NCI-H1417 treated with DMSO at 0.1 percent for 48 hours (cell line): ENCODE measurements at regions not wholly inside any gene's neighbourhood (a gene's known extent, or its start where the extent isn't known, plus 50 kb on each side); places are given as distances from the start of the nearest gene placed in this dataset.

Experiments used
- DNase-seq: peaks from one replicate; lab custom pipeline; 2025; lab: John Stamatoyannopoulos, UW

DNA sequence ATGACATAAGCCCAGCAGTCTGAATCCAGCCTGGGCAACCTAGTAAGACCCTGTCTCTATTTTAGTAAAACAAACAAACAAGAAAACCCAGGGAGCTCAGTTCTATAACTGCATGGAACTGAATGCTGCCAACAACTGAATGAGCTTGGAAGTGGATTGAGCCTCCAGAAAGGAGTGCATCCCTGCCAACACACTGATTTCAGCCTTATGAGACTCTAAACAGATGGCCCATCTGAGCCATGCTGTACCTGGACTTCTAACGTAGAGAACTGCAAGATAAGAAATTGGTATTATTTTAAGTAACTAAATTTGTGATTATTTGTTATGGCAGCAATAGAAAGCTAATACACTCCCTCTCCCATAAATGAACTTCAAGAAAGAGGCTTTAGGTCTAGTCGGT, 150.4 kb upstream of the RAI14 start:
- DNase-seq: no peak

DNA sequence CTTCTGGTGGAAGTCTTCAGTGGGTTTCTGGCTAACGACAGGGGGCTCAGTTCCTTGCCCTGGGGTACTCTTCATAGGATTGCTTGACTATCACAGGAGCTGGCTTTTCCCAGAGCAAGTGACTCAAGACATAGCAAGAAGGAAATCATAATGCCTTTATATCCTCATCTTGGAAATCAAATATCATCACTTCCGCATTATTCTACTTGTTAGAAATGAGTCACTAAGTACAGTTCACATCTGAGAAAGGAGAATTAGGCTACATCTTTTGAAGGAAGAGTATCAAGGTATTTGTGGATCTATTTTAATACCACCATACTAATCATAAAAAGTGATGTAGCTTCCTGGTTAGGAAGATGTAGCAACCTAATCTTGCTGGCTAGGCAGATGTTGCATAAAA, 148.2 kb upstream of the RAI14 start:
- no peak for DNase-seq

DNA sequence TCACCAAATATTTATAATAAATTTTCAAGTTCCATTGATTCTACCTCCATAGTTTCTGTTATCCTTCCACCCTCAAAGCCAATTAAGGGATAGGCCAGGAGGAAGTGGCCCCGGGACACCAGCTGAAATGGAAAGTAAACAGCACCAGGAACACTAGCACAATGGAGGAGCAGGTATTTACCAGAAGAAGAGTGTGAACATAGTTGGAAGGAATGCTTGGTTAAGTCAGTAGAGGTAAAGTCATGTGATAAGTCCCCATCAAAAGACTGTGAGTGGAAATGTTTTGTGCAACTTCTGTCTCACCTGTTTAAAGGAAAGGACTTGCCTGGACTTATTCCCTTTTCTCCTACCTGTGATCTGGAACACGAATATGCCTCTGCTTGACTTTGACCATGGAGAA, 146.7 kb upstream of the RAI14 start:
- no peak for DNase-seq

DNA sequence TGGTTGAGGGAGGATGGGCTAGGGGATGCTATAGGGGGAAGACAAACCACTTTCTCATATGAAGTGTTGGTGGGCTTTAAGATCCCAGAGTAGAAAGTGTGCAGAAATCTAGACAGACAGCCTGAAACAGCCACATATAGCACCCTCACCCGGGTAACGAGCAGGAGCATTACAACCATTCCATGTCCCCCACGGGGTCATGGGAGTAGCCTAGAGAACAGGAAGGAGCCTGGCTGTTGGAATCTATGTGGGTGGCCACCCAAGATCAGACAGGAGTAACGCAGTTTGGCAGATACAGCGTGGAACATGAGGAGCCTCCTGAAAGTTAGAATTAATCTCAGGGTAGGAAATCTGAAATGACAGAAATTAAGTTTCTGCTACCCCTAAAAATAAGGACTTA, 146.1 kb upstream of the RAI14 start:
- no peak for DNase-seq

DNA sequence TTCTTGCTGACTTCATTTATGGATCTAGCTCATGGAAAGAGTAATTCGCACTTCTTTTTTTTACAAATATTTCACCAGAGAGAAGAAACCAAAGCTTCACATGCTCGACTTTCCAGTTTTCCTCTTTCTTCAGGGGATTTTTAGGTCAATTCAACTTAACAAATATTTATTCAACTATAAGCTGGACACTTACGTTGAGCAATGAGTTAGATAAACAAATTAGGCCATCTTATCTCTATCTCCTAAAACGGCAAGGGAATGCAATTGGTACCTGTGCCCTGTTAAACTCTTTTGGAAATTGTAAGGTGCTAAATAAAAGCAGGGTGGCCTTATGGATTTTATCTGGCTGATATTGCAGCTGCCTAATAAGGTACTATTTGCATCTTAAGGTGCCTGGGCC, 145.1 kb upstream of the RAI14 start:
- DNase-seq: no peak

DNA sequence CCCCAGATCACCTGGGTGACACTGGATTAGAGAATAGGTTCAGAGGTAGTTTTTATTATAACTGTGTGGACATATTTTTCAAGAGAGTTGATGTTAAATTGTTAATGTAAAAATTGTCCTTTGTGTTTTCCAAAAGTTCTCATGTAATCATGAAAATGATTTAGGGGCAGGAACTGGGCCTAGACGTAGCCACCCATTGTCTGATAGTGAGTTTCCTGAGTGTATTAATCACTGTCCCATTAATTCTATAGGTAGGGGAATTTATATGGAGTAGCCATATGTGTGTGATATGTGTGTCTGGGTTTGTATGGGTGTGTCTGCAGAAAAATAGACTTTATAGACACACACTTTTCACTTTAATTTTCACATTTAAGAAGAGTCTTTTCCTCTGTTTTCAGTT, 144.6 kb upstream of the RAI14 start:
- DNase-seq: no peak

DNA sequence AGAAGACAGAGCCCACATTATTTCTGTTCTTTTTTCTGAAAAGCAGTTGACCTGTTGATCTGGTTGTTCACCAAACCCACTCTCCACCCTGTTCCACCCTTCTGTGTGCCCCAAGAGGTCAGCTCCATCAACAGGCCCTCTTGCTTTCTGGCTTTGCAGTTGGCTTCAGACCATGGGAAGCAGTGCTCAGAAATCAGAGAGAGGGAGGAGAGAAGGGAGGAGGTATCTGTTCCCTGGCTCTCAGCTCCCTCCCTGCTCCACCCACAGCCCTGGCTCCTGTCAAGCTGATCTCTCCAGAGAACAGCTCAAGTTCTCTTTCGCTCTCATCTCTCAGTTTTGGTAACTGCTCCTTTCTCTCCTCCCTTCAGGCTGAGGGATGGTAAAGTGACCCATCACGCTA, 144.2 kb upstream of the RAI14 start:
- no peak for DNase-seq

DNA sequence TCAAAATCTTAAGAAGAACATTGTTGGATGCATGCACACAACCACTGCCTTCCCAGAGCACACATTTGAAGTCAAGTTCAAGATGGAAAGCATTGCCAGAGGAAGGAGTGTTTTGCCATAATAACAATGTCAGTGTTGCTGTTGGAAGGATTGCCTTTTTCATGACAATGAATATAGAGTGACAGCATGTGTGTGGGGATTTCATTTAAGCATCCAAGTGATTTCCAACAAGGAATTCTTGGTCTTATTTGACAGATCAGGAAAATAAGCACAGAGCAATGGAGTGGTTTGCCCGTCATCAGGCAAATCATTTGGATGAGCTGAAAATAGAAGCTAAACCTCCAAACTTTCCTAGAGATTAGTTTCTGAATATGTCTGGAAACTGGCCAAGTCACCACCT, 140.0 kb upstream of the RAI14 start:
- no peak for DNase-seq

DNA sequence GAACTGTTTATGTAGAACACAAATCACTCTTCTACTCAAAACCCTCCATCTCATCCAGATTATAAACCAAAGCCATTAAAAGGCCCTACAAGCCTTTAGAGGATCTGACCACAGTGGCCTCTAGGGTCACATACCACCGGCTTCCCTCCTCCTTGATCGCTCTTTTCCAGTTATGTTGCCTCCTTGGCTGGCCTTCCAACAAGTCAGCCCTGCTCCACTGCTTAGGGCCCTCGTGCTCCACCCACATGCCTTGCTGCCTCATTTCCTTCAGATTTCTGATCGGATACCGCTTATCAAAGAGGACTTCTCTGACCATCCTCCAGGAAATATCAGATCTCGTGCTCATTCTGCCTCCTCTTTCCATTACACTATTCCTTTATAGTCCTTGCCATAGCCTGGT, 139.4 kb upstream of the RAI14 start:
- DNase-seq: no peak

DNA sequence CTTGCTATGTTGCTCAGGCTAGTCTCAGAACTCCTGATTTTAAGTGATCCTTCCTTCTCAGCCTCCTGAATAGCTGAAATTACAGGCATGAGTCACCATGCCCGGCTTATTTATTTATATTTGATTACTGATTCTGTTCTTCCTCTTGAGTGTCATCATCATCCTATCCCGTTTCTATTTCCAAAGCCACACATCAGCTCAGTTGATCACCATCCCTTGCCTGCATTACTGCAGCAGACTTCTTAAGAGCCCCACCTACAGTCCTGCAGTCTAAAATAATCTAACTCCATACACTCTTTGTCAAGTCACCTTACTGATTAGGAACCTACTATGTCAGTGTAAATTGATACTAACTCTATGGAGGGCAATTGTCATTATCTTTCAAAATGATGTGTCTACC, 138.9 kb upstream of the RAI14 start:
- no peak for DNase-seq

DNA sequence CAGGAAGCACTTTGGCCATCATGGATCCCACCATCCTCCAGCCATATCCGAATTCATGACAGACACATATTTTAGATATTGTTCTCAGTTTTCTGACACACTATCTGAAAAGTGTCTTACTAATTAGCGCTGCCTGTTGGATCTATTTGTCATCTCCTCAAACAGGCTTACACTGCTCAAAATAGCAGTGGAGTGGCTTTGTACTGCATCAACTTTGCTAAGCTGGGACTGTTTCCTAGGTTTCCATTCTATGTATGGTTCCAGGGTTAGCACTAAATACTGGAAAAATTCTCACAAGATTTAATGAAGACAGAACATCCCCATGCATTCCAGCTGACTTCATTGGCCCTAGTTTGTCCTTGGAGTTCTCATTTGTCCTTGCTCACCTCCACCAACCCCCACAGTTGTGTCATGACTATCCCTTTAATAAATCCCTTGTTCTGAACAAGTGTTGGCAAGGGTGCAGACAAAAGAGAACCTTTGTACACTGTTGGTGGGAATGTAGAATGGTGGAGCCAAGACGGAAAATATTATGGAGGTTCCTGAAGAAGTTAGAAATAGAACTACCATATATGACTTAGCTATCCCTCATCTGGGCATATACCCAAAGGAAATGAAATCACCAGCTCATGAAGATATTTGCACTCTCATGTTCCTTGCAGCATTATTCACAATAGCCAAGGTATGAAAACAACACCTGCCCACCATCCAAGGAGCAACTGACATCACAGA, 136.5 kb upstream of the RAI14 start:
- DNase-seq: no peak

DNA sequence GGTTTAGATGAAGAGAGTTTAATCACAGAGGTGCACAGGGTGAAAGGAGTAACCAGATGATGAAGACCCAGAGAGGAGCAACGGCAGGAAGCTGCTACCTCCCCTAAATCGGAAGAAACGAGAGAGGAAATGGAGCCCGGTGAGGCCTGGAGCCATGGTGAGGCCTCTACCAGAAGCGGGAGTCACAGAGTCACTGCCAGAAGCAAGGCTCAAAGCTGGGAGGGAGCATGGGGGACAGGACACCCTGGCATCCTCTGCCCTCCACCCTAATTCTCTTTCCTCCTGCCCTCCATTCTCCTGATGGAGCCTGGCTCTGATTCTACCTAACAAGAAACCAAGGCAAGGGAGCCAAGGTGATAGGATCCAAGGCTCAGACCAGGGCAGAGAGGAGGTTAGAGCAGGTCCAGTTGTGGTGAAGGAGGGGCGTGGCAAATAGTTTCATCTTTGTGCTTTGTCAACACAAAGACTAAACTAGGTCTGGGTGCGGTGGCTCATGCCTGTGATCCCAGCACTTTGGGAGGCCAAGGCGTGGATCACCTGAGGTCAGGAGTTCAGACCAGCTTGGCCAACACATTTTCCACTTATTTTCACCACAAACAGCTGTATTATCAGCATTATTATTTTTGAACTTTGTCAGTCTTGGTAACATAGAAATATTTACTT, 134.4 kb upstream of the RAI14 start:
- DNase-seq: no peak

DNA sequence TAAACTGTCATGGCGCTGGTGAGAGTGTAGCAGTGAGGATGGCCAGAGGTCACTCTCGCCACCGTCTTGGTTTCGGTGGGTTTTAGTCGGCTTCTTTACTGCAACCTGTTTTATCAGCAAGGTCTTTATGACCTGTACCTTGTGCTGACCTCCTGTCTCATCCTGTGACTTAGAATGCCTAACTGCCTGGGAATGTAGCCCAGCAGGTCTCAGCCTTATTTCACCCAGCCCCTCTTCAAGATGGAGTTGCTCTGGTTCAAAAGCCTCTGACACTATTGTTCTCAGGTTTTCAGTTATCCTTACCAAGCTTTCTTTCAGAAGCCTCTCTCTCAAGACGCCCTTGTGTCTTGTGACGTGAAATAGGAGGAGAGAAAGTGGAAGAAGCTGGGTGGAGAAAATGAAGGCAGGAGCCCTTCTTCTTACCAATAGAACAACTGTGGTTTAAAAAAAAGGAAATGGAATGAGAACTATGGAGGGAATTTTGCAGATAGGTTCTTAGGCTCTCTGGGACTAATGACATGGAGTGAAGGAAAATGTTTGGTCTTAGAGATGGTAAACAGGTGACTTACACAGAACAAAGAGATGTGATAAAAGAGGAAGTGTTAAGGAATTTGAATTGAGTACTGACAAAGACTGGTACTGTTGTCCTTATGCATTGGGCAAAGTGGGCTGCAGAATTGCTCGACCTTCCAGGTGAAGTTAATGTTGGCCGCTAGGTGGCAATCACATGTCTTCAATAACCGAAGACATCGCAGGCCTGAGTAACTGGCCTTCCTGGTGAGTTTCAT, 133.3 kb upstream of the RAI14 start:
- peak; percentile 18 for DNase-seq

DNA sequence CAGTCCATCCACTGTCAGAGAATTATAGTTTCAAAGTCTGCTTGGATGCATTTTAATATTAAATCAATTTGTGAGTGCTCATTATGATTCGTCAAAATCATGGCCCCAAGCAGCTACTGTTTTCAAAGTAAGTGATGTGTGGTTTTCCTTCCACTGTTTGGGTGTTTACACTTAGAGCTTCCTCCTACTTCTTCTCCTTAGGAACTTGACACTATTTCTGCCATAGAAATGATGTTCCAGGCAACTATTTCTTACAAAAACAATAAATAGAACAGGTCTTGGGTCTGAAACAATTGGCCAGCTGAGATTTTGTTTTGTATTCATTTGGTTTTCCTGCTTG, 132.8 kb upstream of the RAI14 start:
- no peak for DNase-seq

DNA sequence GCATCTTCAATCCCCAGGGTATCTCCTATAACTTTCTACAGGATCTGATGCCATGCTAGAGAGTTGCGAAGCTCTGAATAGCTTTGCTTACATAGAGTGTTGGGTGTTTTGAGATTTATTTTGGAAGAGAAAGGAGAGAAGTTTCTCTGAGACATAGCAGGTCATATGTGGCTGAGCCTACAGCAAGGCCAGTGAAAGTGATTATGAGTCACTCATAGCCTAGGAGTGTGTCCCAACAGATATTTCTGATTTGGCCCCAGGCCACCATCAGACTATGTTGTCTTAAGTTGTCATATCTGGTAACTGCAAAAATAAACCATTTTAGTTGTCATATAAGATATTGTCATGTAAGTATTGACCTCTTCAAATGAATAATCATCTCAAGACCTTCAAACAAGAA, 132.0 kb upstream of the RAI14 start:
- DNase-seq: no peak

DNA sequence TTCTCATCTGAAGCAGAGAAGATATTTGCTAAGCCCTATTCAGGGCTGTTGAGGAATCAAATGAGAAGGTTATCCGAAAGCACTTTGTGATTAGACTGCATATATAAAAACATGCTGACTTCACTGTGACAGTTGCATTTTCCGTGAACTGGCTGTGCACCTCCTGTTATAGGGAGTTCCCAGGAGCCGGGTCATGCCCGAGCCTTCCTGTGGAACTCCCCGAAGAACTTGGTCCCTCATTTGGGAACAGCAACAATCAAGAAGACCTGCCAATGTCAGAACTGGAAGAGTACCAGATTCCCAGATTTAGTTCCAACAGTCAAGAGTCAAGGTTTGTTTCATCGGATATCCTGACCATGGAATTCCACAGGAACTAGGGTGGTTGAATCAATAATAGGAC, 130.4 kb upstream of the RAI14 start:
- DNase-seq: no peak

DNA sequence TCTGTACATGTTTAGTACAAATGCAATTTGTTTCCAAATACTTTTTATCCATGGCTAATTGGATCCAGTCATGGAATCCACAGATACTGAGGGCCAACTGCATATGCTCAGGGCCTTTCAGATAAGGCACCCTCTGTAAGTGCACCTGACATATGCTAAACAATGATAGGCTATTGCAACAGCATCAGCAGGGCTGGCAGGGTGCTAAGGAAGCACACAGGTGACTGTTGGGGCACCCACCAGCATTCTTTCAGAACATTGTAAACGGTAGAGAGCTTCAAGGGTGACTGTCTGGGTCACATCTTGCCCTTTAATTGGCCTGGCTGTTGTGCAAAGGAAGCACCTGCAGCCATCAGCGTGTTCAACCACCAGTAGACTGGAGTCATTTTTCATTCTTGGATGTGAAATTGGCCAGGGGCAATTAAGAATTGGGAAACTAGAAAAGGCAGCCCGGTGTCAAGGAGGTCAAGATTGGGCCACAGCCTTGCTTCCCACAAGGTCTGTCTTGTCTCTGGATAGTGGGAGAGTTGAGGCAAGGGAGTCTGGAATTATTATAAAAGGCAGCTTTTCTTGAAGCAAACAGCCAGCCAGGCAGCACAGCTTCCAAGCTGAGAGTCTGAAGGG, 129.3 kb upstream of the RAI14 start:
- DNase-seq: no peak

DNA sequence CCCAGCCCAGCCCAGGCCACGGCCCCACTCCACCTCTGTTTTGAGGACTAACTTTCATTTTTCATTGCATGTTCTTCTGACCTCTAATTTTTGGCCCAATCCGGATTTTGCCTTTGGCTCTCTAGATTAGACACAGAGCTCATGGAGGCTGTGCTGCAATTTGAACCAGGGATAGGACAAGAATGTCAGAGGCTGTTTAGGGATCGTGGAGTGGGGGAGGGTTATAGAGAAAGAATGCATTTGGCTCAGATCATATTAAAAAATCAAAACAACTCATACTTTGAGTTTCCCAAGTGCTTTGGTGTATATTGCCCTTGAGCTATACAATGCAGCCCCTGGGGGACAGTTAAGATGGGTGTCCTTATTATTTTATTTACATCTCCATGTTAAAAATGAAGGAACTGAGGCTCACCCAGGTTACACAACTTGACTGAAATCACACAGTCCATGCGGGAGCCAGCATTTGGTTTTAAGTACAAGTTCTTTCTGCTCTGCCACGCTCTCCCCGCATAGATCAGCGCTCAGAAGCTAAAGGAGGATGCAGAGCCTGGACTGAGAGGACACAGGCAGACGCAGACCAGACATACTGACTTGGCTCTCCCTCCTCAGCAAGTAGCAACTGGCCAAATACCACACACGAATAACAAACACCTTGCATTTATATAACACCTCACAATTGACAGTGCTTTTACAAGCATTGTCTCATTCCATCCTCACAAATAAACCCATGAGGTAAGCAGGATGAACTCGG, 126.4 kb upstream of the RAI14 start:
- no peak for DNase-seq

DNA sequence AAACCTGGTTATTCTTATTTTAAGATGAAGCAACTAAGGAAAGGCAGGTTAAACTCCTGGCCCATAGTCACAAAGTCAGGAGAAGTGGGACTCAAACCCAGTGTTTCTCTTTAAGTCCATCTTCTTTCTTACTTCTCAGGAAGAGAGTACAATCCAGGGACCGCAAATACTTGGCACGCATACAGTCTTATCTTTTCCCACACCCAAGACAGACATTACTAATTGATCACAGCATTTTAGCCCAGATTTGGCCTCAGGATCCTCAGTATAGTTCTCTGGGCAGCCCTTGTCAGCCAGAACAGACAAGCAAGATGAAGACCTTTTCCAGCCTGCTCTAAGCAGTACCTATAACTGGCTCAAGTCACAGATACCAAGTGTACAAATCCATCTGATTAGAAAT, 125.5 kb upstream of the RAI14 start:
- no peak for DNase-seq

DNA sequence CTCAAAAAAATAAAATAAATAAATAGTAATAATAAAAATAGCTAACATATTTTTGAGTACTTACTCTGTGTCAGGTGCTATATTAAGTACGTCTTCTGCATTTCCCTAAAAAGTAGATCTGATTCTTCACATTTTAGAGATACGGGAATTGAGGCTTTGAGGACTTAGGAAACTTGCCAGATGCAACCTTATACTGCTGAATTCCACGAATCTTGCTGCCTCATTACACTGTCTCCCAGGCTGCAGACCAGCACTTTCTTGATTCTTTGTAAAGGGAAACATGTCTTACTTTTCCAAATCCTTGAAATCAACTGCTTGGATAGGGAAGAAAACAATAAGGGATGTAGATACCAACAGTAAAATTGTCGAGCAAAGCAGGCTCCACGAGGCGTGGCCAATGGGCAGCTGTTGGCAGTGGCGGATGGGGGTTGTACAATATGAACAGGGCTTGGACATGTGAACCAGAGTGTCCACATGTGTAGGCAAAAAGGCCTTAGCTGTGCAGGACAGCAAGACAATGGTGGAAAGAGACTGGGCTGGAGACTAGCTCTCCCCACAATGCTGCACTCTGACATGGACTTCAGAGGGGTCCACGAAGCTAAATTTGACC, 124.3 kb upstream of the RAI14 start:
- DNase-seq: no peak

DNA sequence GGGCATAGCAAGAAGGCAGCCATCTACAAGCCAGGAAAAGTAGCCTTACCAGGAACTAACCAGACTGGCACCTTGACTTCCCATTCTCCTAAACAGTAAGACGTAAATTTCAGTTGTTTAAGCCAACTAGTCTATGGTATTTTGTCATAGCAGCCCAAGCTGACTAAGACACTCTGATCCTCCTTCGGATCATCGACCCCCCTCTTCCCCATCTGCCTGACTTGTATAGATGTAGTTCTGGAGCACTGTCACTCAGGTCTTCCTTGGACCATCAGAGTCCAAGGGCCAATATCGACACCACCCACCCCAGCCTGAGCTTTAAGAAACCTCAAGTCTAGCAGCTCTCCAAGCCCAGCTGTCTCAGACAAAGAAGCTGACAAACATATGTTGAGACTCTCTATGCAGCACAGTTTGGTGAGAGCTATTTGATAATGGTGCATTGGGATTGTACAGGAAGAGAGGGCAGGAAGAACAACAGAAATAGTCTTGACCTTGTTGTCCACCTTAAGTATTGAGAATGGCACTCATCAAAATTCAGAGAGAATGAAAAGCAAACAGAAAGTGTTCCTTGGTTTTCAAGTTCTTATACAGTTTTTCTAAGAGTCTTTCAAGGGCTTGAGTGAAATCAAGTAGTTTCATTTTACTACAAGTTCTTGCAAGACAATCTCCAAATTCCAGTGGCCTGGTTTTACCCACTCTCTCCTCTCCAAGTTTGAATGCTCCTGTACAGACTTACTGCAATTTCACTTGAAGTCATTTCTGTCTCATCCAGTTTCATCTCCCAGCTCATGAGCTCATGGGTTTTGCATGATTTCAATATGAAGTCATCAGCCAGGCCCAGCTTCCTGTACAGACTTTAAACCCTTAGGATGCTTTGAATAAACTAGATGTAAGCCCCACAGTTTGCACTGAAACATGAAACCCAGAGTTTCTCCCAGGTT, 122.3 kb upstream of the RAI14 start:
- no peak for DNase-seq
